A549 (cell line): ENCODE measurements at regions not wholly inside any gene's neighbourhood (a gene's known extent, or its start where the extent isn't known, plus 50 kb on each side); places are given as distances from the start of the nearest gene placed in this dataset.

Experiments
- ATAC-seq, 2 experiments: fragments of 200-7000 bp in 1 of 2; fragments of >200 bp in 1 of 2; cut with Nextera tagmentation in 1 of 2; cut with Tn5 transposase in 1 of 2; 3 replicates each; pipeline versions ENCODE4 v1.8.0 to v1.9.1; 2018 to 2020; ENCODE audit warnings: mild to moderate bottlenecking in 1 of 2, moderate library complexity in 1 of 2
- CTCF ChIA-PET: fragments of 300-600 bp; sonication (Branson Sonifier 250); formaldehyde crosslinking; extraction: SDS; loops from one replicate; lab custom pipeline; 2021; ENCODE audit warnings: antibody characterized with exemption, inconsistent platforms; lab: Yijun Ruan, JAX
- POLR2A ChIA-PET: fragments of 350-600 bp; formaldehyde crosslinking; extraction: SDS; loops from one replicate; lab custom pipeline; 2021; ENCODE audit warnings: antibody characterized with exemption, inconsistent platforms; lab: Yijun Ruan, JAX
- DNase-seq, 2 experiments: peaks; one replicate each; pipeline versions ENCODE4 v3.0.0 to v3.0.0-alpha.2; 2011 to 2016; ENCODE audit warnings: low read depth in 1 of 2, low spot score in 1 of 2
- FAIRE-seq: peaks from 2 replicates; lab custom pipeline; 2011; peaks lifted over from hg19 to GRCh38; lab: Jason Lieb, UNC
- H3K27ac ChIP-seq, 2 experiments: fragments of >200 bp; sonication (Bioruptor Twin); formaldehyde crosslinking; 3 replicates each; pipeline ENCODE4 v1.5.1; 2016 to 2017
- H3K4me1 ChIP-seq: fragments of >200 bp; sonication (Bioruptor Twin); formaldehyde crosslinking; 3 replicates; pipeline ENCODE4 v1.6.1; 2016
- H3K4me2 ChIP-seq: fragments of >200 bp; sonication (Bioruptor Twin); formaldehyde crosslinking; 3 replicates; pipeline ENCODE4 v1.6.1; 2016
- H3K4me3 ChIP-seq: fragments of >200 bp; sonication (Bioruptor Twin); formaldehyde crosslinking; 3 replicates; pipeline ENCODE4 v1.5.1; 2016
- H3K9me3 ChIP-seq: fragments of >200 bp; sonication (Bioruptor Twin); formaldehyde crosslinking; 3 replicates; pipeline ENCODE4 v1.6.1; 2016
- ATOH8 ChIP-seq: fragments of 250-450 bp; sonication (Bioruptor Pico); IDR thresholded peaks from 2 replicates; pipeline ENCODE4 v1.5.0; 2020; ENCODE audit warnings: low read depth, mild to moderate bottlenecking, moderate library complexity
- EHMT2 ChIP-seq: fragments of 200-600 bp; sonication (generic); IDR thresholded peaks from 2 replicates; pipeline ENCODE4 v1.6.1; 2016; ENCODE audit warnings: antibody characterized with exemption, low read depth, mild to moderate bottlenecking, moderate library complexity
- ESRRA ChIP-seq: fragments of 150-350 bp; IDR thresholded peaks from 2 replicates; pipeline ENCODE4 v1.6.1; 2014; ENCODE audit warnings: mild to moderate bottlenecking, low read length, borderline replicate concordance
- FOSL2 ChIP-seq, 2 experiments: fragments of 450-650 bp in 1 of 2; fragments of >200 bp in 1 of 2; sonication (Bioruptor Twin) in 1 of 2; formaldehyde crosslinking; IDR thresholded peaks; 2 replicates each; pipeline versions ENCODE4 v1.5.0 to v1.6.1; 2016 to 2020; ENCODE audit warnings: mild to moderate bottlenecking in 1 of 2, moderate library complexity in 1 of 2
- HEYL ChIP-seq: fragments of 250-450 bp; sonication (Bioruptor Pico); IDR thresholded peaks from 2 replicates; pipeline ENCODE4 v1.8.0; 2021; ENCODE audit warnings: mild to moderate bottlenecking, moderate library complexity
- HMGXB4 ChIP-seq: fragments of 250-450 bp; sonication (Bioruptor Pico); IDR thresholded peaks from 2 replicates; pipeline ENCODE4 v1.5.0; 2021; ENCODE audit warnings: mild to moderate bottlenecking, moderate library complexity, borderline replicate concordance
- HOXB13 ChIP-seq: fragments of 250-450 bp; sonication (Bioruptor Pico); IDR thresholded peaks from 2 replicates; pipeline ENCODE4 v1.5.0; 2020; ENCODE audit warnings: low read depth, mild to moderate bottlenecking, moderate library complexity
- KDM5A ChIP-seq: fragments of 200-600 bp; sonication (generic); IDR thresholded peaks from 2 replicates; pipeline ENCODE4 v1.6.1; 2016; ENCODE audit warnings: antibody characterized with exemption, mild to moderate bottlenecking
- MAFK ChIP-seq: fragments of 450-650 bp; IDR thresholded peaks from 2 replicates; pipeline ENCODE4 v1.6.1; 2014; ENCODE audit not compliant: partially characterized antibody
- MYC ChIP-seq: IDR thresholded peaks from 2 replicates; pipeline ENCODE4 v1.6.1; 2012; ENCODE audit warnings: mild to moderate bottlenecking, inconsistent platforms, low read length, improper control_type of control experiment, borderline replicate concordance
- NPAS2 ChIP-seq: fragments of 250-450 bp; sonication (Bioruptor Pico); IDR thresholded peaks from 2 replicates; pipeline ENCODE4 v1.8.0; 2022; ENCODE audit warnings: mild to moderate bottlenecking, moderate library complexity, borderline replicate concordance
- PHF8 ChIP-seq: fragments of 200-600 bp; sonication (generic); IDR thresholded peaks from 2 replicates; pipeline ENCODE4 v1.6.1; 2016; ENCODE audit warnings: low read depth, mild to moderate bottlenecking, antibody characterized with exemption, moderate library complexity, borderline replicate concordance
- RAD21 ChIP-seq, 2 experiments: fragments of >200 bp in 1 of 2; sonication (Bioruptor Twin) in 1 of 2; formaldehyde crosslinking in 1 of 2; IDR thresholded peaks in 1 of 2; conservative IDR thresholded peaks in 1 of 2; 2 replicates in 1 of 2; 3 replicates in 1 of 2; pipeline ENCODE4 v1.6.1; 2012 to 2018; ENCODE audit warnings: inconsistent platforms in 1 of 2
- RARB ChIP-seq: fragments of 250-450 bp; sonication (Bioruptor Pico); IDR thresholded peaks from 2 replicates; pipeline ENCODE4 v1.8.0; 2021; ENCODE audit warnings: mild to moderate bottlenecking, moderate library complexity
- ZC3H11A ChIP-seq: fragments of 450-650 bp; IDR thresholded peaks from 2 replicates; pipeline ENCODE4 v1.6.1; 2014; ENCODE audit warnings: antibody characterized with exemption, mild to moderate bottlenecking
- ZFP36 ChIP-seq: fragments of 450-650 bp; IDR thresholded peaks from 2 replicates; pipeline ENCODE4 v1.6.1; 2014; ENCODE audit warnings: borderline replicate concordance; ENCODE audit not compliant: partially characterized antibody
- WGBS: methylation state at CpG from one replicate; pipeline ENCODE4 v1.1.6; 2017; ENCODE audit errors: missing lambda C conversion rate; 5-methylcytosine and 5-hydroxymethylcytosine counted together
- TF ChIP-seq, protein P1 (sequence below): fragments of 200-600 bp; sonication (generic); IDR thresholded peaks from 2 replicates; pipeline ENCODE4 v1.6.1; 2016; ENCODE audit warnings: antibody characterized with exemption, mild to moderate bottlenecking, moderate library complexity

GRCh38 chr16:73286346-73287267, 238.7 kb upstream of the ZFHX3 start:
- WGBS = 53% methylated on average over 14 of the region's 14 CpGs
- TF ChIP-seq PHF8 (no peak), KDM5A (no peak), MYC (no peak), ZC3H11A (no peak), EHMT2 (no peak), ZFP36 (no peak), RAD21 (conservative IDR thresholded peaks at IDR 0.05 in 1 of 2, IDR thresholded peaks at IDR 0.05 in 1 of 2) (no peak), ESRRA (no peak), HMGXB4 (CRISPR knock-in tag) (no peak), HOXB13 (CRISPR knock-in tag) (no peak), RARB (CRISPR knock-in tag) (no peak), HEYL (no peak)
- TF ChIP-seq, protein P1, sequence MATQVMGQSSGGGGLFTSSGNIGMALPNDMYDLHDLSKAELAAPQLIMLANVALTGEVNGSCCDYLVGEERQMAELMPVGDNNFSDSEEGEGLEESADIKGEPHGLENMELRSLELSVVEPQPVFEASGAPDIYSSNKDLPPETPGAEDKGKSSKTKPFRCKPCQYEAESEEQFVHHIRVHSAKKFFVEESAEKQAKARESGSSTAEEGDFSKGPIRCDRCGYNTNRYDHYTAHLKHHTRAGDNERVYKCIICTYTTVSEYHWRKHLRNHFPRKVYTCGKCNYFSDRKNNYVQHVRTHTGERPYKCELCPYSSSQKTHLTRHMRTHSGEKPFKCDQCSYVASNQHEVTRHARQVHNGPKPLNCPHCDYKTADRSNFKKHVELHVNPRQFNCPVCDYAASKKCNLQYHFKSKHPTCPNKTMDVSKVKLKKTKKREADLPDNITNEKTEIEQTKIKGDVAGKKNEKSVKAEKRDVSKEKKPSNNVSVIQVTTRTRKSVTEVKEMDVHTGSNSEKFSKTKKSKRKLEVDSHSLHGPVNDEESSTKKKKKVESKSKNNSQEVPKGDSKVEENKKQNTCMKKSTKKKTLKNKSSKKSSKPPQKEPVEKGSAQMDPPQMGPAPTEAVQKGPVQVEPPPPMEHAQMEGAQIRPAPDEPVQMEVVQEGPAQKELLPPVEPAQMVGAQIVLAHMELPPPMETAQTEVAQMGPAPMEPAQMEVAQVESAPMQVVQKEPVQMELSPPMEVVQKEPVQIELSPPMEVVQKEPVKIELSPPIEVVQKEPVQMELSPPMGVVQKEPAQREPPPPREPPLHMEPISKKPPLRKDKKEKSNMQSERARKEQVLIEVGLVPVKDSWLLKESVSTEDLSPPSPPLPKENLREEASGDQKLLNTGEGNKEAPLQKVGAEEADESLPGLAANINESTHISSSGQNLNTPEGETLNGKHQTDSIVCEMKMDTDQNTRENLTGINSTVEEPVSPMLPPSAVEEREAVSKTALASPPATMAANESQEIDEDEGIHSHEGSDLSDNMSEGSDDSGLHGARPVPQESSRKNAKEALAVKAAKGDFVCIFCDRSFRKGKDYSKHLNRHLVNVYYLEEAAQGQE = no peak
- CTCF ChIA-PET = no interaction called here
- Histone ChIP-seq H3K9me3 (no peaks in the 10 kb centered on the region), H3K4me3 (no peak overlapping the region), H3K27ac (no peak overlapping the region), H3K4me1 (no peaks in the 10 kb centered on the region), H3K4me2 (no peak overlapping the region)
- POLR2A ChIA-PET = no interaction called here
- no peak for ATAC-seq
- no peak for FAIRE-seq
- DNase-seq = no peak

GRCh38 chr16:73285436-73286201, 237.7 kb upstream of the ZFHX3 start:
- Histone ChIP-seq H3K27ac (no peak overlapping the region), H3K4me3 (no peak overlapping the region)
- ATAC-seq (no peak), FAIRE-seq (no peak), DNase-seq (no peak)
- 65% methylated on average over 15 of the region's 15 CpGs for WGBS
- CTCF ChIA-PET = interaction anchor here (1.2 kb wide), 1 partner anchor 24 kb away, joined by 3 read pairs; no protein-coding TSS in a partner anchor
- POLR2A ChIA-PET = no interaction called here
- no peak for TF ChIP-seq NPAS2 (CRISPR knock-in tag)
- TF ChIP-seq FOSL2 (IDR thresholded peaks at IDR 0.05) = no peak
- TF ChIP-seq FOSL2 (CRISPR knock-in tag; IDR thresholded peaks at IDR 0.05) = no peak
- no peak for TF ChIP-seq ATOH8 (CRISPR knock-in tag)
- no peak for TF ChIP-seq MAFK
- TF ChIP-seq, all 56 proteins: peak for 0
- Histone ChIP-seq H3K9me3 (no peaks in the 10 kb centered on the region), H3K4me1 (no peaks in the 10 kb centered on the region), H3K4me2 (no peak overlapping the region)
